GM18870 (cell line): ENCODE measurements at regions not wholly inside any gene's neighbourhood (a gene's known extent, or its start where the extent isn't known, plus 50 kb on each side); places are given as distances from the start of the nearest gene placed in this dataset.
A peak's percentile ranks its signal among the peaks of the same experiment; 100 is the strongest.
"Not testable (repeated sequence)": the region's sequence is repeated elsewhere in the genome, so short reads cannot be mapped to it uniquely, and the experiment has no call there.

ENCODE experiments used
- ATAC-seq: cut with Tn5 transposase; IDR thresholded peaks from one replicate; pipeline ENCODE4 v1.9.1; 2021; ENCODE audit warnings: moderate library complexity; ENCODE audit not compliant: unreplicated experiment

DNA sequence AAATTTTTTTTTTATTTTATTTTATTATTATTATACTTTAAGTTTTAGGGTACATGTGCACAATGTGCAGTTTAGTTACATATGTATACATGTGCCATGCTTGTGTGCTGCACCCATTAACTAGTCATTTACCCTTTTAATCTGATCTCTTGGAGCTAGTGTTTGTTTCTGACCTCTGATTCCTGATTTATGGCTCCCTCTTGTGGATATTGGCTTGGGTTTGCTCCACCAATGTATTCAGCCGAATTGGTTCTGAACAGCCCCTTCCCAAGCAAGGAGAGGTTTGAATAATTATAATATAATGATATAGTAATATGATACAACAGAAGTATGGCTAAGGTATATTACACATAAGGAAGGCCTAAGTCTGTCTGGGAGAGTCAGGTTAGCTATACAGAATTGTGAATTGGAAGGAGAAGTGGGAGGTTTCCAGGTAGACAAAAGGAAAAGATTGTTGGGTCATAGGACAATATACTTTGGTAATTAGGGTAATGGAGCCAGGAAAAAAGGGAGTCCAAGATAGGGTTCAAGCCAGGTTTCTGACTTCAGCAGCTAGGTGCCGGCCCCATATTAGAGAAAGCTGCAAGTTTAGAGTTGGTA, 53.1 kb upstream of the HMCN1 start:
- ATAC-seq, result peak; percentile 67

GRCh38 chr1:185680453-185680852, 53.7 kb upstream of the HMCN1 start:
- ATAC-seq, result no peak

GRCh38 chr1:185679220-185679619, 55.0 kb upstream of the HMCN1 start:
- no peak for ATAC-seq

DNA sequence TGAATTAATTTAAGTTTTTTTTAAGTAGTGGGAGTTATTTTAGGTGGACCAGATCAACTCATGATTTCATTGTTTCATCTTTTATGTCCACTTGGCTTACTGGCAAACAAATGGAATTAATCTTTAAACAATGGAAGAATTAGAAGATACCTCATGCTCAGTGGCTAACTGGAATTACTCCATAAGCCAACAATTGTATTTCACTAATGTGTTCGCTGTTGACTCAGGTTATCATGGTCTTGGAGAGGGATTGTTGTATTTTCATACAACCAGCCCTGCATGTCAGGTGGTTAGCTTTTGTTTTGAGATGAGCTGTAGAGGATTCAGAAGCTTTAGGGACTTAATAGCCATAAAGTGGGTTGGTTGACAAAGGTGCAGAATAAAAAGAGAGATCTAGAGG, 57.2 kb upstream of the HMCN1 start:
- ATAC-seq, result no peak

DNA sequence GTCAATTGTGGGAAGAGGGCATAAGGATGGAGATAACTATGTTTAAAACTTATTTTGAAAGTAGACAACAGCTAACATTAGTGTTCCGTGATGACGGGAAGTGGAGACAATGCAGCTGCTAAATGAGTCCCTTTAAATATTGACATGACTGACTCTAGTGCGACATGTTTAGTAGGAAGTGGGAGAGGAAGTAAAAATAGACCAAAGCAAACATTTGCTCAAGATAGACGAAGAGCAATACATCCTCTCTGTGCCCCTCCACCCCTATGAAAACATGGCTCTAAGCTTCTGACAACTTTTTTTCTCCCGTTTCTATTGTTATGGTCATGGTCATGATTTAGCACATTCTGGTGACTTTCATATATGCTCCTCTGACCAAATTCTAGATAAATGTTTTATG, 60.0 kb upstream of the HMCN1 start:
- ATAC-seq, result peak; percentile 49

DNA sequence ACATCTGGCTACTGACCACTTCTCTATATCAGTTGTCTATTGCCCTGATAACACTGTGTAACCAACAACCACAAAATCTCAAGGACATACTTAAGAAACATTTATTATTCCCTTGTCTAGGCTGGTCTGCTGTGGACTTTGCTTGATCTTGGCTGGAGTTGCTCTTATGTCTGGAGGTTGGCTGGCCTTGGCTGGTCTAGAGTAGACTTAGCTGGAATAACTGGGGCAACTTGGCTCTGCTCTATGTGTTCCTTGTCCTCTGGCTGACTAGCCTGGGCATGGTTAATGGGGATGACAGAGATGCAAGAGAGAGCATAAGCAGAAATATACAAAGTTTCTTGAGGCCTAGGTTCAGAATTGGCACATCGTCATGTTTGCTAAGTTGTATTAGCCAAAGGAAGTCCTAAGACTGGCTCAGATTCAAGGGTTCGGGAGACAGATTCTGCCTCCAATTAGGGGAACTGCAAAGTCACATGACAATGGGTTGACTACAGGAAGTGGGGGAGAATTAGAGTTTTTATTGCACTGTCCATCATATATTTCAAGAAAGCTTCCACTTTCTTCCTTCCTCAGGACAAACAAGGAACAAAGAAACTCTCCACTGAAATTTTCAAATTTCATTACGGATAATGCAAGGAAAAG, 61.4 kb upstream of the HMCN1 start:
- ATAC-seq, result no peak

- no peak for ATAC-seq
Measured at GRCh38 chr1:185670187-185670627, 64.0 kb upstream of the HMCN1 start.

GRCh38 chr1:185668013-185668412, 66.2 kb upstream of the HMCN1 start:
- ATAC-seq, result no peak

- no peak for ATAC-seq
Measured at GRCh38 chr1:185666582-185666981, 67.6 kb upstream of the HMCN1 start.

DNA sequence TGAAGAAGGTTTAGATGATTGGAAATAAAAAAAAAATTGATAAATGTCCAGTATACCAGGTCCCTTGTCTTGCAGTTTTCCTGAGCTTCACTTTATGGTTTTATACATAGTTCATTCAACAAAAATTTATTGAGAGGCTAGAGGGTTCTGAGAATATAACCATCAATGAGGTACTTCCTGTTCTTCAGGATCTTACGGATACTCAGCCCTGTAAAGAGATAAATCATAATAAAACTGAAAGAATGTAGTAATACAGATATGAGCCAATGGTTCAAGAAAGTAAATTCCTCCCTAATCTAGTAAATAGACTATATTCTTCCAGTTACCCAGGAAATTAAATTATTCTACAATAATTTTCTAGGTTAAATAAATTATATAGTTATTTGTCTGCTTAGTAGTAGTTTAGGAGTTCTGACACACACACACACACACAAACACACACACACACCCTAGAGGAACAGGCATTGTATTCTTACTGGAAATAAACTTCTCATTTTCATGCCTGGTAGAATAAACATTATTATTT, 70.4 kb upstream of the HMCN1 start:
- no peak for ATAC-seq

DNA sequence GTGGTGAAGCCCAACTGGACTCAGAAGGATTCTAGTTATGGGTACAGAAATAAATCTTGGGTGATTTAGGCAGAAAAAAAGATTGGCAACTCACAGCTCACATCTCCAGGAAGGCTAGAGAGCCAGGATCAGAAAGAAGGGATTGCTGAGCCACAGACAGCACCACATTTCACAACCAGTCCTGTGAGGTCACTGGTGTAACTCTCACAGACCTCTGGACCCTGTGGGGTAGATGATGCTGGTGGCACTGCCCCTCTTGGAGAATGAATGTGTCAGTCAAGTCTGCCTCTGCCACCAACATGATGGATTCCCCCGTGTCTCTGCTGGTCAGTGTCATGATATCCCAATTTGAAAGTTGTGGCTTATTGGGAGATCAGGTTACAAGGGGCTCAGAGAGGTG, 70.9 kb upstream of the HMCN1 start:
- ATAC-seq, result no peak

DNA sequence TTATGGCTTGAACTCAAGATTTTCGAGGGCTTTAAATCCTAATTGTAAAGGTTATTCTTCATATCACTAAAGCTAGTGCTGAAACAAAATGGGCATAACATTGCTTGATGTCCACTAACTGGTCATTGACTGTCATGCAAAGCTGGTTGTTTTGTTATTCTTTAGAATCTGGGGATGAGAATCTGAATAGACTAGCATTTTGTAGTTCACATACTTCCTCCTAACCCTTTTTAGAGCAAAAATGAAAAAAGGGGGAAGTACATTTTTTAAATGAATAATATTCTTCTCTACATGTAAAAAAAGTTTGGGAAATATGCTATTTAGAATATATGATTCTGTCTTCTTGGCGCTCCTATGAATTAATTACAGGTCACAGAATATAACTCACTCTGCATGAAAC, 72.2 kb upstream of the HMCN1 start:
- no peak for ATAC-seq

- ATAC-seq, result no peak
Measured at GRCh38 chr1:185656663-185657062, 77.5 kb upstream of the HMCN1 start.

GRCh38 chr1:185654952-185655314, 79.3 kb upstream of the HMCN1 start:
- ATAC-seq, result no peak

- no peak for ATAC-seq
Measured at GRCh38 chr1:185654199-185654951, 79.8 kb upstream of the HMCN1 start.

- no peak for ATAC-seq
Measured at GRCh38 chr1:185653615-185654014, 80.6 kb upstream of the HMCN1 start.

DNA sequence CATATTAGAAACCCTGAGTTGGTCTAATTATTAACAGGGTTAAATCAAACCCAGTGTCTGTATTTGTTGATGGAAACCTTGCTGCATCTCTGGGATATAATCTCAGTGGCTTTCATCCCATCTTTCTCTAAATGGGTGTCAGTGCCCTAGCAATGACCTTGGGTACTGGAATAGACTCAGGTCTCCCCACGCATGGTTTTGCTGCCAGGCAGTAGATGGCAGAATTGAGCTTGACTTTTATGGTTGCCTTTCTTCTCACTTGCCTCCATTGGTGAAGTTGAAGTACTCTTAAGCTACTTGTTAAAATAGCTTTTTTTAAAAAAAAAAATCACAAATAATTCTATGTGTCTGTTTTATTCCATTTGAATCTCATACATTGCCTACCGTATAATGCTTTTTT, 81.8 kb upstream of the HMCN1 start:
- no peak for ATAC-seq

- no peak for ATAC-seq
Measured at GRCh38 chr1:185650602-185651230, 83.5 kb upstream of the HMCN1 start.

DNA sequence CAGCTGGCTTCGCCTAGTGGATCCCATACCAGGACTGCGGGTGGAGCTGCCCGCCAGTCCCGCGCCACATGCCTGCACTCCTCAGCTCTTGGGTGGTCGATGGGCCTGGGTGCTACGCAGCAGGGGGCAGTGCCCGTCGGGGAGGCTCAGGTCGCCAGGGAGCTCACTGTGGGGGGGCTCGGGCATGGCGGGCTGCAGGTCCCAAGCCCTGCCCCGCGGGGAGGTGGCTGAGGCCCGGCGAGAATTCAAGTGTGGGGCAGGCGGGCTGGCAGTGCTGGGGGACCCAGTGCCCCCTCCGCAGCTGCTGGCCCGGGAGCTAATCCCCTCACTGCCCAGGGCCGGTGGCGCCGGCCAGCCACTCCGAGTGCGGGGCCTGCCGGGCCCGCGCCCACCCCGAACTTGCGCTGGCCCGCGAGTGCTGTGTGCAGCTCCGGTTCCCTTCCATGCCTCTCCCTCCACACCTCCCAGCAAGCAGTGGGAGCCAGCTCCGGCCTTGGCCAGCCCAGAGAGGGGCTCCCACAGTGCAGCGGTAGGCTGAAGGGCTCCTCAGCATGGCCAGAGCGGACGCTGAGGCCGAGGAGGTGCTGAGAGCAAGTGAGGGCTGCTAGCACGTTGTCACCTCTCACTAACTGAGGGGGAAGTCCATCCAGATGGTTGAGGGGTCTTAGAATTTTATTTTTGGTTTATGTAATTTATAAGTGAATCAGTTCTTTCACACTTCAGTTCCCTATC, 85.2 kb upstream of the HMCN1 start:
- ATAC-seq, result no peak

- ATAC-seq, result not testable (repeated sequence)
Measured at GRCh38 chr1:185647597-185648267, 86.5 kb upstream of the HMCN1 start.
